ENCODE measurements at regions not wholly inside any gene's neighbourhood (a gene's known extent, or its start where the extent isn't known, plus 50 kb on each side); places are given as distances from the start of the nearest gene placed in this dataset.
"Not testable (repeated sequence)": the region's sequence is repeated elsewhere in the genome, so short reads cannot be mapped to it uniquely, and the experiment has no call there.

GRCh38 chr7:94176694-94177200 lies 172.6 kb upstream of the BET1 start:
- DNase-seq: no peak

- DNase-seq: no peak
Observed at GRCh38 chr7:94177441-94177840, 173.3 kb upstream of the BET1 start.

- DNase-seq: no peak
Observed at GRCh38 chr7:94178230-94178629, 174.1 kb upstream of the BET1 start.

- DNase-seq: no peak
Observed at GRCh38 chr7:94179466-94179865, 175.3 kb upstream of the BET1 start.

- DNase-seq: no peak
Observed at GRCh38 chr7:94182066-94182465, 177.9 kb upstream of the BET1 start.

- DNase-seq: no peak
Observed at GRCh38 chr7:94182721-94183120, 178.6 kb upstream of the BET1 start.

- DNase-seq: no peak
Observed at GRCh38 chr7:94183289-94183749, 179.2 kb upstream of the BET1 start.

- no peak for DNase-seq
Observed at GRCh38 chr7:94183891-94184290, 179.7 kb upstream of the BET1 start.

- no peak for DNase-seq
Observed at GRCh38 chr7:94188350-94188749, 184.2 kb upstream of the BET1 start.

- no peak for DNase-seq
Observed at GRCh38 chr7:94190599-94191061, 186.5 kb upstream of the BET1 start.

GRCh38 chr7:94194426-94194825 lies 190.3 kb upstream of the BET1 start:
- not testable (repeated sequence) for DNase-seq

GRCh38 chr7:94195201-94195600 lies 191.0 kb upstream of the BET1 start:
- no peak for DNase-seq

GRCh38 chr7:94195813-94196212 lies 191.7 kb upstream of the BET1 start:
- DNase-seq: no peak

- DNase-seq: no peak
Observed at GRCh38 chr7:94205529-94205928, 189.2 kb upstream of the COL1A2 start.

- DNase-seq: no peak
Observed at GRCh38 chr7:94206295-94206694, 188.4 kb upstream of the COL1A2 start.

GRCh38 chr7:94212160-94212559 lies 182.5 kb upstream of the COL1A2 start:
- no peak for DNase-seq

GRCh38 chr7:94216944-94217461 lies 177.7 kb upstream of the COL1A2 start:
- no peak for DNase-seq

- DNase-seq: no peak
Observed at GRCh38 chr7:94217766-94218165, 176.9 kb upstream of the COL1A2 start.

- DNase-seq: no peak
Observed at GRCh38 chr7:94222516-94222915, 172.2 kb upstream of the COL1A2 start.

- no peak for DNase-seq
Observed at GRCh38 chr7:94223375-94224084, 171.2 kb upstream of the COL1A2 start.

GRCh38 chr7:94228223-94228622 lies 166.5 kb upstream of the COL1A2 start:
- DNase-seq: no peak

GRCh38 chr7:94228678-94229077 lies 166.0 kb upstream of the COL1A2 start:
- DNase-seq: no peak

GRCh38 chr7:94231305-94231704 lies 163.4 kb upstream of the COL1A2 start:
- no peak for DNase-seq

- no peak for DNase-seq
Observed at GRCh38 chr7:94236960-94237359, 157.7 kb upstream of the COL1A2 start.

GRCh38 chr7:94237417-94237816 lies 157.3 kb upstream of the COL1A2 start:
- DNase-seq: no peak

Data from central memory CD4-positive, alpha-beta T cell (primary cell).